T-helper 2 cell treated with Interferon-gamma antibody and Interleukin-4, amounts not matched to agents 5 μg/mL and 100 μg/mL, for 36 hours (primary cell): ENCODE measurements at regions not wholly inside any gene's neighbourhood (a gene's known extent, or its start where the extent isn't known, plus 50 kb on each side); places are given as distances from the start of the nearest gene placed in this dataset.

Experiments used
- DNase-seq: peaks from one replicate; pipeline ENCODE4 v3.0.0; 2021; ENCODE audit warnings: low spot score
- H3K27ac Mint-ChIP-seq: one replicate; pipeline ENCODE4 v1.8.0; 2021; ENCODE audit warnings: mild to moderate bottlenecking, mixed read lengths
- H3K27me3 Mint-ChIP-seq: one replicate; pipeline ENCODE4 v1.8.0; 2021; ENCODE audit warnings: low read depth, mixed read lengths
- H3K36me3 Mint-ChIP-seq: one replicate; pipeline ENCODE4 v1.8.0; 2021; ENCODE audit warnings: low read depth, mixed read lengths
- H3K4me1 Mint-ChIP-seq: one replicate; pipeline ENCODE4 v1.8.0; 2021; ENCODE audit warnings: low read depth, mixed read lengths
- H3K4me3 Mint-ChIP-seq: one replicate; pipeline ENCODE4 v1.8.0; 2022; ENCODE audit warnings: mild to moderate bottlenecking, moderate library complexity, mixed read lengths
- H3K9me3 Mint-ChIP-seq: one replicate; pipeline ENCODE4 v1.8.0; 2021; ENCODE audit warnings: mixed read lengths

- Mint-ChIP-seq H3K27me3 (peaks cover 9% of the 10 kb centered on the region), H3K36me3 (no peaks in the 10 kb centered on the region), H3K27ac (no peak overlapping the region), H3K9me3 (no peaks in the 10 kb centered on the region), H3K4me1 (no peaks in the 10 kb centered on the region), H3K4me3 (no peak overlapping the region)
- DNase-seq: no peak
Measured at GRCh38 chr3:43866529-43867353, 176.0 kb downstream of the ABHD5 start.

- H3K4me1 Mint-ChIP-seq: no peaks in the 10 kb centered on the region
- H3K36me3 Mint-ChIP-seq: no peaks in the 10 kb centered on the region
- no peak for DNase-seq
- no peak overlapping the region for H3K4me3 Mint-ChIP-seq
- H3K27me3 Mint-ChIP-seq: peaks cover 9% of the 10 kb centered on the region
- no peaks in the 10 kb centered on the region for H3K9me3 Mint-ChIP-seq
- H3K27ac Mint-ChIP-seq: no peak overlapping the region
Measured at GRCh38 chr3:43867436-43868072, 176.8 kb downstream of the ABHD5 start.

DNA sequence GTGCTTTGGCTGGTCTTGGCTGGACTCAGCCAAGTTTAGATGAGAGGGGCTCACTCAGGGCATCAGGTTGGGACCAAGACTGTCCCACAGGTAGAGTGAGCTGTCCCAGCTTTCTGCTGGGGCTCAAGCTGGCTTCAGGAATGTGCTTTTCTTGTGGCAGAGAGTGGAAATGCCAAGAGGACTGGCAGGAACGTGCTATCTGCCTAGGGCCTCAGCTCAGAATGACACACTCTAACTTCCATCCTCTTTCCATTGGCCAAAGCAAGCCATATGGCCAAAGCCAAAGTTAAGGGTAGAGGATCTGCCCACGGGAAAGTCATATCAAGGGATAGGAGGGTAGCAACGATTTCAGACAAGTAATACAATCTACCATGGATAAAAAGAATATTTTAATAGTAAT is 178.8 kb downstream of the ABHD5 start:
- DNase-seq: no peak
- H3K27ac Mint-ChIP-seq: no peak overlapping the region
- no peak overlapping the region for H3K4me3 Mint-ChIP-seq
- peaks cover 9% of the 10 kb centered on the region for H3K27me3 Mint-ChIP-seq
- no peaks in the 10 kb centered on the region for H3K4me1 Mint-ChIP-seq
- no peaks in the 10 kb centered on the region for H3K9me3 Mint-ChIP-seq
- no peaks in the 10 kb centered on the region for H3K36me3 Mint-ChIP-seq

- peaks cover 9% of the 10 kb centered on the region for H3K27me3 Mint-ChIP-seq
- no peaks in the 10 kb centered on the region for H3K4me1 Mint-ChIP-seq
- H3K27ac Mint-ChIP-seq: no peak overlapping the region
- no peak overlapping the region for H3K4me3 Mint-ChIP-seq
- H3K36me3 Mint-ChIP-seq: no peaks in the 10 kb centered on the region
- no peaks in the 10 kb centered on the region for H3K9me3 Mint-ChIP-seq
- no peak for DNase-seq
Measured at GRCh38 chr3:43870120-43870519, 179.4 kb downstream of the ABHD5 start.

DNA sequence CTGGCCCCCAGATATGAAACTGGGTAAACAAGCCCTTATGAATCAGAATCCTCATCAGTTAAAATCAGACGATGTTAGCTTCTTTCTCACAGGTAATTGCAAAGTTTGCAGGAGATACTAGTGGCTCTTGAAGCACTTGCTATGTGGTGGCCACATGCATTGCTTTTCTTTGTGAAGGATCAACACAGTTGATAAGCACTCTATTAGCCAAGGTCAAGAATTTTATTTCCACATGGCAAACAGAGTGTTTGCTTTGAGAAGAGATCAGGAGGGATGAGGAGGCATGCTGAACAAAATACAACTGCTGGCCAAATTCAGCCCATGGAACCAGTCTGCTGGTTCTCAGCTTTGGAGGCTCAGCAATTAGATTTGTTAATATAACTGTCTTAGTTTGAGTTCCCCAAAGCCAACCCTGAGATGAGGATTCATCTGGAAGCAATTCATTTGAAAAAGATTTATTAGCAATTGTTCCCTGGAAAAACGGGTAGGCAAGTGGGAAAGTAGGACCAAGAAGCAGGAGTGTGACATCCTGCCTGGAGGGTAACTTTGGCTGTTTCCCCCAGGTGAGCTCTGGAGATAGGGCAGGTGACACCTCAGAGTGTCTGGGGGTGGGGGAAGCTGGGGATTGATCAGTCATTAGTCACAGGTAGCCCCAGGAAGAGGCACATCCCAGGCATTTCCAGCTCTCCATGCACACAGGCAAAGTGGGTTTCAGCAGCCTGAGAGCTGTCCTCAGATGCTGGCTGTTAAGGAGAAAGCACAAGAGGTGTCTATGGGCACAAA is 180.3 kb downstream of the ABHD5 start:
- H3K27ac Mint-ChIP-seq: no peak overlapping the region
- no peak for DNase-seq
- no peaks in the 10 kb centered on the region for H3K4me1 Mint-ChIP-seq
- H3K27me3 Mint-ChIP-seq: peaks cover 9% of the 10 kb centered on the region
- no peaks in the 10 kb centered on the region for H3K36me3 Mint-ChIP-seq
- H3K4me3 Mint-ChIP-seq: no peak overlapping the region
- H3K9me3 Mint-ChIP-seq: no peaks in the 10 kb centered on the region

- Mint-ChIP-seq H3K9me3 (no peaks in the 10 kb centered on the region), H3K27me3 (peaks cover 9% of the 10 kb centered on the region), H3K4me1 (no peaks in the 10 kb centered on the region), H3K4me3 (no peak overlapping the region), H3K36me3 (no peaks in the 10 kb centered on the region), H3K27ac (no peak overlapping the region)
- no peak for DNase-seq
Measured at GRCh38 chr3:43871627-43872245, 181.0 kb downstream of the ABHD5 start.

- H3K27ac Mint-ChIP-seq: no peak overlapping the region
- no peak for DNase-seq
- no peak overlapping the region for H3K4me3 Mint-ChIP-seq
- no peaks in the 10 kb centered on the region for H3K9me3 Mint-ChIP-seq
- H3K4me1 Mint-ChIP-seq: no peaks in the 10 kb centered on the region
- peaks cover 12% of the 10 kb centered on the region for H3K27me3 Mint-ChIP-seq
- H3K36me3 Mint-ChIP-seq: no peaks in the 10 kb centered on the region
Measured at GRCh38 chr3:43872301-43872700, 181.6 kb downstream of the ABHD5 start.

- Mint-ChIP-seq H3K27ac (no peak overlapping the region), H3K4me1 (no peaks in the 10 kb centered on the region), H3K4me3 (no peak overlapping the region), H3K36me3 (no peaks in the 10 kb centered on the region), H3K27me3 (peaks cover 12% of the 10 kb centered on the region), H3K9me3 (no peaks in the 10 kb centered on the region)
- no peak for DNase-seq
Measured at GRCh38 chr3:43872901-43873300, 182.2 kb downstream of the ABHD5 start.

- H3K27ac Mint-ChIP-seq: no peak overlapping the region
- no peak for DNase-seq
- no peaks in the 10 kb centered on the region for H3K9me3 Mint-ChIP-seq
- no peak overlapping the region for H3K4me3 Mint-ChIP-seq
- H3K27me3 Mint-ChIP-seq: peaks cover 10% of the 10 kb centered on the region
- H3K36me3 Mint-ChIP-seq: no peaks in the 10 kb centered on the region
- no peaks in the 10 kb centered on the region for H3K4me1 Mint-ChIP-seq
Measured at GRCh38 chr3:43873723-43874122, 183.0 kb downstream of the ABHD5 start.

GRCh38 chr3:43874290-43874689 is 183.6 kb downstream of the ABHD5 start:
- Mint-ChIP-seq H3K36me3 (no peaks in the 10 kb centered on the region), H3K9me3 (no peaks in the 10 kb centered on the region), H3K4me1 (no peaks in the 10 kb centered on the region), H3K27ac (no peak overlapping the region), H3K27me3 (peaks cover 8% of the 10 kb centered on the region), H3K4me3 (no peak overlapping the region)
- DNase-seq: no peak

DNA sequence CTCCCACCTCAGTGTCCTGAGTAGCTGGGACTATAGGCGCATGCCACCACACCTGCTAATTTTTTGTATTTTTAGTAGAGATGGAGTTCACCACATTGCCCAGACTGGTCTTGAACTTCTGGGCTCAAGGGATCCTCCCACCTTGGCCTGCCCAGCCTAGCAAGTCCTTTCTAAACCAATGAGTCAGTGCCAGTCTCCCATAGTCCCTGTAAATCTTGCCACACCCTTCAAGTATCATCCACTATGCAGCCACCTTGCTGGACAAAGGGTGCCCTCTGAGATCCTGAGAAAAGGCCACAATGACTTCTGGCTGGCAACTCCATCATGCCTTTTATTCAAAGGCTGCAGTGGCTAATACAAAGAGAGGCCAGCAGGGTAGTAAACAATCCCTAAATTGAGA is 184.0 kb downstream of the ABHD5 start:
- peaks cover 8% of the 10 kb centered on the region for H3K27me3 Mint-ChIP-seq
- H3K27ac Mint-ChIP-seq: no peak overlapping the region
- H3K36me3 Mint-ChIP-seq: no peaks in the 10 kb centered on the region
- H3K9me3 Mint-ChIP-seq: no peaks in the 10 kb centered on the region
- DNase-seq: no peak
- no peaks in the 10 kb centered on the region for H3K4me1 Mint-ChIP-seq
- H3K4me3 Mint-ChIP-seq: no peak overlapping the region

- Mint-ChIP-seq H3K4me3 (no peak overlapping the region), H3K9me3 (no peaks in the 10 kb centered on the region), H3K27me3 (peaks cover 3% of the 10 kb centered on the region), H3K36me3 (no peaks in the 10 kb centered on the region), H3K27ac (no peak overlapping the region), H3K4me1 (no peaks in the 10 kb centered on the region)
- no peak for DNase-seq
Measured at GRCh38 chr3:43876648-43877047, 185.9 kb downstream of the ABHD5 start.

GRCh38 chr3:43879166-43879565 is 188.4 kb downstream of the ABHD5 start:
- no peaks in the 10 kb centered on the region for H3K4me1 Mint-ChIP-seq
- no peak overlapping the region for H3K27ac Mint-ChIP-seq
- no peak overlapping the region for H3K4me3 Mint-ChIP-seq
- H3K36me3 Mint-ChIP-seq: no peaks in the 10 kb centered on the region
- no peaks in the 10 kb centered on the region for H3K9me3 Mint-ChIP-seq
- peaks cover 3% of the 10 kb centered on the region for H3K27me3 Mint-ChIP-seq
- DNase-seq: no peak
